A172 (cell line): ENCODE measurements at regions not wholly inside any gene's neighbourhood (a gene's known extent, or its start where the extent isn't known, plus 50 kb on each side); places are given as distances from the start of the nearest gene placed in this dataset.
A peak's percentile ranks its signal among the peaks of the same experiment; 100 is the strongest.

Source experiments
- DNase-seq: peaks from one replicate; pipeline ENCODE4 v3.0.0-alpha.2; 2015; ENCODE audit warnings: low spot score

GRCh38 chr2:8159966-8160603 lies 521.8 kb upstream of the ID2 start:
- no peak for DNase-seq

- DNase-seq: no peak
Measured at GRCh38 chr2:8160959-8161358, 520.9 kb upstream of the ID2 start.

GRCh38 chr2:8162552-8162951 lies 519.3 kb upstream of the ID2 start:
- no peak for DNase-seq

- DNase-seq: no peak
Measured at GRCh38 chr2:8165550-8165949, 516.3 kb upstream of the ID2 start.

- no peak for DNase-seq
Measured at GRCh38 chr2:8168022-8168717, 513.7 kb upstream of the ID2 start.

- no peak for DNase-seq
Measured at GRCh38 chr2:8168876-8169424, 512.9 kb upstream of the ID2 start.

- no peak for DNase-seq
Measured at GRCh38 chr2:8169443-8169842, 512.4 kb upstream of the ID2 start.

- no peak for DNase-seq
Measured at GRCh38 chr2:8170552-8171327, 511.1 kb upstream of the ID2 start.

GRCh38 chr2:8171608-8172007 lies 510.2 kb upstream of the ID2 start:
- DNase-seq: peak; percentile 21

- DNase-seq: no peak
Measured at GRCh38 chr2:8172661-8173060, 509.2 kb upstream of the ID2 start.

- no peak for DNase-seq
Measured at GRCh38 chr2:8174641-8175257, 507.1 kb upstream of the ID2 start.

GRCh38 chr2:8176887-8177286 lies 505.0 kb upstream of the ID2 start:
- DNase-seq: no peak

- DNase-seq: no peak
Measured at GRCh38 chr2:8177566-8177965, 504.3 kb upstream of the ID2 start.

GRCh38 chr2:8178911-8179310 lies 502.9 kb upstream of the ID2 start:
- no peak for DNase-seq

GRCh38 chr2:8189316-8189715 lies 492.5 kb upstream of the ID2 start:
- no peak for DNase-seq

- DNase-seq: no peak
Measured at GRCh38 chr2:8190279-8190678, 491.6 kb upstream of the ID2 start.

- DNase-seq: no peak
Measured at GRCh38 chr2:8191427-8191826, 490.4 kb upstream of the ID2 start.

- DNase-seq: no peak
Measured at GRCh38 chr2:8193146-8193545, 488.7 kb upstream of the ID2 start.

GRCh38 chr2:8193686-8194615 lies 487.9 kb upstream of the ID2 start:
- DNase-seq: no peak

GRCh38 chr2:8195784-8196183 lies 486.1 kb upstream of the ID2 start:
- DNase-seq: no peak

GRCh38 chr2:8196316-8196715 lies 485.5 kb upstream of the ID2 start:
- no peak for DNase-seq
